WI38 (cell line): ENCODE measurements at regions not wholly inside any gene's neighbourhood (a gene's known extent, or its start where the extent isn't known, plus 50 kb on each side); places are given as distances from the start of the nearest gene placed in this dataset.
A peak's percentile ranks its signal among the peaks of the same experiment; 100 is the strongest.

Experiments
- H3K4me3 ChIP-seq: 2 replicates; pipeline ENCODE4 v1.5.1; 2011; ENCODE audit warnings: low read depth, mild to moderate bottlenecking, control low read depth, low read length
- TF ChIP-seq, protein P1 (sequence below): IDR thresholded peaks from 2 replicates; pipeline ENCODE4 v1.5.1; 2012; ENCODE audit warnings: low read depth, mild to moderate bottlenecking, control low read depth, low read length

DNA sequence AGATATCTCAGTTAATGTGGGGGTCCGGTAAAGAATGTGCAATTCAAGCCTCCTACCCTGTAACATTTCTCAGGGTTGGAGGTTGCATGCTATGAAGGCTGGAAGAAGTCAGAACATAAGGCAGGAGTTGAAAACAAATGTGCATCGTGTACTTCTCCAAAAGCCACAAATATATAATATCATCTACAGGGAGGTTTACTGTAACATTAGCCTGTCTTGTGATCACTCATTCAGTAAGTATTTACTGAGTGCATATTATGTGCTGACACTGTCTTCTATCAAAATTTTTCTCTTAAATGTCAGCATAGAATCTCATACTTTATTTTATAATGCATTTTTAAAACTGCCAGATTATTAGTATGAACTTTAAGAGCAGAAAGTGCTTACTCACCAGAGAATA lies 105.6 kb upstream of the ZNF366 start:
- no peak overlapping the region for H3K4me3 ChIP-seq
- TF ChIP-seq, protein P1, sequence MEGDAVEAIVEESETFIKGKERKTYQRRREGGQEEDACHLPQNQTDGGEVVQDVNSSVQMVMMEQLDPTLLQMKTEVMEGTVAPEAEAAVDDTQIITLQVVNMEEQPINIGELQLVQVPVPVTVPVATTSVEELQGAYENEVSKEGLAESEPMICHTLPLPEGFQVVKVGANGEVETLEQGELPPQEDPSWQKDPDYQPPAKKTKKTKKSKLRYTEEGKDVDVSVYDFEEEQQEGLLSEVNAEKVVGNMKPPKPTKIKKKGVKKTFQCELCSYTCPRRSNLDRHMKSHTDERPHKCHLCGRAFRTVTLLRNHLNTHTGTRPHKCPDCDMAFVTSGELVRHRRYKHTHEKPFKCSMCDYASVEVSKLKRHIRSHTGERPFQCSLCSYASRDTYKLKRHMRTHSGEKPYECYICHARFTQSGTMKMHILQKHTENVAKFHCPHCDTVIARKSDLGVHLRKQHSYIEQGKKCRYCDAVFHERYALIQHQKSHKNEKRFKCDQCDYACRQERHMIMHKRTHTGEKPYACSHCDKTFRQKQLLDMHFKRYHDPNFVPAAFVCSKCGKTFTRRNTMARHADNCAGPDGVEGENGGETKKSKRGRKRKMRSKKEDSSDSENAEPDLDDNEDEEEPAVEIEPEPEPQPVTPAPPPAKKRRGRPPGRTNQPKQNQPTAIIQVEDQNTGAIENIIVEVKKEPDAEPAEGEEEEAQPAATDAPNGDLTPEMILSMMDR: no peak

DNA sequence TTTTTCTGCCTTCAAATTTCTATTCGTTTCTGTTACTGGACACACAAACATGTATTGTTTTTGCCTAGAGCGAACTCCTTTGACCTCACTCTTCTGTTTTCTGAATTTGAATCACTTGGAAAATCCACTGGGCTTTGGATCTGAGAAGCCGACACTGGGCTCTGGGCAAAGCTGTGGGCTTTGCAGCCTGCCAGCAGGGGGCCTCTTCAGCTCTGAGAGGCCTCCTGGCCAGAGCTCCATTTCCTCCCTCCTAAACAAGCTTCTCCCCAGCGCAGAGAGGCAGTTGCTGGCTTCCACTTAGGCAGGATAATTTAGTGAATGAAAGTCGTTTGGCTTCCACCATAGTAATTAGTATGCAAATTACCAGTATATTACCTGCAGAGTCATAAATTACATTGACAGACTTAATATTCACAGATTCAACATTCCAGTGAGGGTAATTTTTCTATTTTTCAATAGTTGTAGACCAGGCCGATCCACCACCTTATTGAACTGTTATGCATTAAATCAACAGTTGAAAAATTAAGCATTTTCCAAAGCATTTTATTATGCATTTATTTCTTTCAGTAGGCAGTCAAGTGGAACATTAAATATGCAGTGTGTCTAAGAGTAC lies 104.0 kb upstream of the ZNF366 start:
- TF ChIP-seq, protein P1: peak; percentile 98

DNA sequence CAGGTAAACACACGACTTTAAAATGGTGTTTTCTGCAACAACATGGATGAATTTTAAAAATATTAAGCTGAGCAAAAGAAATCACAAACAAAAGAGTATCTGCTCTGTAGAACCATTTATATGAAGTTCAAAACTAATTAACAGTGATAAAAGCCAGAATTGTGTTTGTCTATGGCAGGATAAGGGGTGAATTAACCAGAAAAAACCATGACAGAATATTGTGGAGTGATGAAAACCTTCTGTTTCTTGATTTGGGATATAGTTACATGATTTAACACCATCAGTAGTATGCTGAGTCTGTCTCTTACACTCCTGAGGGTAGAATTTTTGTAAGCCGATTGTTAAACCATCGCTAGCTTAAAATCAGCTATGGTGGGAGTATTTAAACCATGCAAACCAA lies 101.7 kb upstream of the ZNF366 start:
- TF ChIP-seq, protein P1: no peak
- H3K4me3 ChIP-seq: no peak overlapping the region

More for the DNA sequence above, 104.0 kb upstream of the ZNF366 start:
- no peak overlapping the region for H3K4me3 ChIP-seq

DNA sequence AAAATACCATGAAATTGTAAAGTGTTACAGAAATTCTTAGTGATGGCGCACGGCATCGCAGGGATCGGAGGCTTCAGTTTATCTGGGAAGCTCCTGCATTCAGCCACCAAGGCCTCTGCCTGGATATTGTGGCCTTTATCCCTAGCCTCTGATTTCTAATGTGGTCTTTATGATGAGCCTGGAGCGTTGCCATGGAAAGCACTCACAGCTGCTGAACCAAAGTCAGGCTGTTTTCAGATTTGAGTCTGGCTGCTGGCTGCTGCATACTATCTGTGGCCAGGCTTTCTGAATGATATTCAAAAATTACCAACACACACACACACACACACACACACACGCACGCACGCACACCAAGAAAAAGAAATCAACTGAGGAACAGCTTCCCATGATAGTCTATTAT lies 101.1 kb upstream of the ZNF366 start:
- TF ChIP-seq, protein P1: no peak
- no peak overlapping the region for H3K4me3 ChIP-seq

DNA sequence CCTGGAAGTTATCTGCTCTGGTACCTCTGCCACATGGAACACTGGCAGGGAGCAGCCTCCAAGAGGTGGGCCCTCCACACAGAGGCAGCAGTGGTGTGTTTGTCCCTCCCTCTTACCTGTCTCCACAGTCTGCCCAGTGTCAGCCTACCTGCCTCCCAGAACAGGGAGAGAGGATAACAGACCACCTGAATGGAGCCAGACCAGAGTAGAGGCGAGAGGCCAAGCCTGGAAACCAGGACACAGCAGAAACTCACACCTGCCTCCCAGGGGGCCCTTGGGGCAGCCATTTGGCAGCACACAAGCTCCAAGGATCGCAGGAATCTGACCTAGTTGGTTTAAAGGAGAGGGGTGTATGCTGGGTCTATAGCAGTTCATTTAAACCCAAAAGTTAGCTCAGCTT lies 100.2 kb upstream of the ZNF366 start:
- H3K4me3 ChIP-seq: no peak overlapping the region
- TF ChIP-seq, protein P1: no peak

DNA sequence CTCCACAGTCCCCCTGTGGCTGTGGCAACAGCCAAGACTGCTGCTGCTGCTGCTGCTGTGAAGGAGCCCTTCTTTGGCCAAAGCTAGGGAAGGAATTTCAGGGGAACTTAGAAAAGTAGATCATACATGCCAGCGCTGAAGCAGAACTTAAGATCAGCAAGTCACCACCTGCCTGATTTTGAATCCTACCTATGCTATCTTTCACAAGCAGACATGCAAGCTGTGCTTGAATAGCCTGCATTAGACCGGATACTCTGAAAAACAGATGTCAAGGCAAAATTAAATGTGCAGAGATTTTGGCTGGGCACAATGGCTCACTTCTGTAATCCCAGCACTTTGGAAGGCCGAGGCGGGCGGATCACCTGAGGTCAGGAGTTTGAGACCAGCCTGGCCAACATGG lies 99.3 kb upstream of the ZNF366 start:
- no peak overlapping the region for H3K4me3 ChIP-seq
- TF ChIP-seq, protein P1: no peak

DNA sequence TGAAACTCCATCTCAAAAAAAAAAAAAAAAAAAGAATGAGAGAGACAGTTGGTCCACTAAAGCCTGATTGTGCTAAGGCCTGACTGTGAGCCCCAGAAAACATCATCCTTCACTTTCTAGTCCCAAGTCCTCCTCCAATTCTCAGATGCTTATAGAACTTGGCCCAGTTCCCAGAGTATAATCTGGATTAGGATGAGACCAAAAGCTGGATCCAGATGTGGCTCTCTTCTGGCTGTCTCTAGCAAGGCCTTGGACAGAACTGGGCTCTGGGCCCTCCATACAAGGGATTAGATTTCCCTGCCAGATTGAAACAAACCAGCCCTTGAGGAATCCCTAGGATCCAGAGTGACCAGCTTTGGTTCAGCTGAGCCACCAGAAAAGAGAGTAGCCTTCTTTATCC lies 98.4 kb upstream of the ZNF366 start:
- TF ChIP-seq, protein P1: no peak
- H3K4me3 ChIP-seq: no peak overlapping the region
